ENCODE measurements at regions not wholly inside any gene's neighbourhood (a gene's known extent, or its start where the extent isn't known, plus 50 kb on each side); places are given as distances from the start of the nearest gene placed in this dataset.
"Not testable (repeated sequence)": the region's sequence is repeated elsewhere in the genome, so short reads cannot be mapped to it uniquely, and the experiment has no call there.

- no peak for DNase-seq
Measured at GRCh38 chr4:177809791-177810190, 367.6 kb upstream of the AGA start.

GRCh38 chr4:177810220-177810619 is 368.0 kb upstream of the AGA start:
- DNase-seq: no peak

GRCh38 chr4:177818392-177818791 is 376.2 kb upstream of the AGA start:
- not testable (repeated sequence) for DNase-seq

GRCh38 chr4:177826973-177827372 is 384.7 kb upstream of the AGA start:
- DNase-seq: no peak

GRCh38 chr4:177841258-177841657 is 399.0 kb upstream of the AGA start:
- no peak for DNase-seq

GRCh38 chr4:177853229-177853628 is 411.0 kb upstream of the AGA start:
- no peak for DNase-seq

GRCh38 chr4:177855507-177856197 is 413.4 kb upstream of the AGA start:
- no peak for DNase-seq

GRCh38 chr4:177860171-177860570 is 417.9 kb upstream of the AGA start:
- DNase-seq: no peak

- no peak for DNase-seq
Measured at GRCh38 chr4:177861551-177862094, 419.4 kb upstream of the AGA start.

GRCh38 chr4:177862541-177863176 is 420.4 kb upstream of the AGA start:
- DNase-seq: no peak

GRCh38 chr4:177879851-177880250 is 437.6 kb upstream of the AGA start:
- no peak for DNase-seq

- DNase-seq: no peak
Measured at GRCh38 chr4:177895136-177895535, 452.9 kb upstream of the AGA start.

GRCh38 chr4:177901786-177902185 is 459.5 kb upstream of the AGA start:
- DNase-seq: no peak

- no peak for DNase-seq
Measured at GRCh38 chr4:177902386-177902785, 460.1 kb upstream of the AGA start.

GRCh38 chr4:177907736-177908424 is 465.6 kb upstream of the AGA start:
- DNase-seq: no peak

- no peak for DNase-seq
Measured at GRCh38 chr4:177921715-177922114, 479.5 kb upstream of the AGA start.

- DNase-seq: no peak
Measured at GRCh38 chr4:177923888-177924287, 481.7 kb upstream of the AGA start.

GRCh38 chr4:177937041-177937440 is 494.8 kb upstream of the AGA start:
- DNase-seq: no peak

- no peak for DNase-seq
Measured at GRCh38 chr4:177938226-177938625, 496.0 kb upstream of the AGA start.

- DNase-seq: no peak
Measured at GRCh38 chr4:177945268-177945667, 503.0 kb upstream of the AGA start.

GRCh38 chr4:177947607-177948006 is 505.4 kb upstream of the AGA start:
- DNase-seq: no peak

GRCh38 chr4:177948853-177949252 is 506.6 kb upstream of the AGA start:
- no peak for DNase-seq

GRCh38 chr4:177951026-177951425 is 508.8 kb upstream of the AGA start:
- no peak for DNase-seq

- DNase-seq: no peak
Measured at GRCh38 chr4:177952723-177953122, 510.5 kb upstream of the AGA start.
